ENCODE measurements at regions not wholly inside any gene's neighbourhood (a gene's known extent, or its start where the extent isn't known, plus 50 kb on each side); places are given as distances from the start of the nearest gene placed in this dataset.

- Histone ChIP-seq H3K36me3 (ENCODE audit: control insufficient read depth, insufficient read depth, low read length) (no peaks in the 10 kb centered on the region), H3K27me3 (ENCODE audit: control insufficient read depth, insufficient read depth, low read length) (no peaks in the 10 kb centered on the region), H3K4me3 (ENCODE audit: low read depth, low read length) (no peak overlapping the region)
- DNase-seq (ENCODE audit: low read depth) = no peak
- no peak for TF ChIP-seq CTCF (IDR thresholded peaks at IDR 0.05; ENCODE audit: insufficient read depth, low read length, poor library complexity, severe bottlenecking)
These were observed 76.2 kb upstream of the SIX2 start for GRCh38 chr2:45085487-45085886.

- no peak overlapping the region for H3K4me3 ChIP-seq (ENCODE audit: low read depth, low read length)
- no peak for DNase-seq (ENCODE audit: low read depth)
- no peaks in the 10 kb centered on the region for H3K27me3 ChIP-seq (ENCODE audit: control insufficient read depth, insufficient read depth, low read length)
- no peaks in the 10 kb centered on the region for H3K36me3 ChIP-seq (ENCODE audit: control insufficient read depth, insufficient read depth, low read length)
- no peak for TF ChIP-seq CTCF (IDR thresholded peaks at IDR 0.05; ENCODE audit: insufficient read depth, low read length, poor library complexity, severe bottlenecking)
These were observed 75.2 kb upstream of the SIX2 start for GRCh38 chr2:45084361-45085020.

- Histone ChIP-seq H3K27me3 (ENCODE audit: control insufficient read depth, insufficient read depth, low read length) (no peaks in the 10 kb centered on the region), H3K36me3 (ENCODE audit: control insufficient read depth, insufficient read depth, low read length) (no peaks in the 10 kb centered on the region), H3K4me3 (ENCODE audit: low read depth, low read length) (no peak overlapping the region)
- no peak for DNase-seq (ENCODE audit: low read depth)
- no peak for TF ChIP-seq CTCF (IDR thresholded peaks at IDR 0.05; ENCODE audit: insufficient read depth, low read length, poor library complexity, severe bottlenecking)
These were observed 73.9 kb upstream of the SIX2 start for GRCh38 chr2:45083175-45083574.

- no peak for DNase-seq (ENCODE audit: low read depth)
- no peak overlapping the region for H3K4me3 ChIP-seq (ENCODE audit: low read depth, low read length)
- H3K36me3 ChIP-seq (ENCODE audit: control insufficient read depth, insufficient read depth, low read length) = no peaks in the 10 kb centered on the region
- no peak for TF ChIP-seq CTCF (IDR thresholded peaks at IDR 0.05; ENCODE audit: insufficient read depth, low read length, poor library complexity, severe bottlenecking)
- peaks cover 10% of the 10 kb centered on the region for H3K27me3 ChIP-seq (ENCODE audit: control insufficient read depth, insufficient read depth, low read length)
These were observed 65.5 kb upstream of the SIX2 start for GRCh38 chr2:45074713-45075112.

GRCh38 chr2:45072862-45073237 lies 63.6 kb upstream of the SIX2 start:
- no peak for DNase-seq (ENCODE audit: low read depth)
- H3K36me3 ChIP-seq (ENCODE audit: control insufficient read depth, insufficient read depth, low read length) = no peaks in the 10 kb centered on the region
- no peak for TF ChIP-seq CTCF (IDR thresholded peaks at IDR 0.05; ENCODE audit: insufficient read depth, low read length, poor library complexity, severe bottlenecking)
- peaks cover 13% of the 10 kb centered on the region for H3K27me3 ChIP-seq (ENCODE audit: control insufficient read depth, insufficient read depth, low read length)
- no peak overlapping the region for H3K4me3 ChIP-seq (ENCODE audit: low read depth, low read length)

All from kidney epithelial cell (primary cell).